WTC11 (cell line): ENCODE measurements at regions not wholly inside any gene's neighbourhood (a gene's known extent, or its start where the extent isn't known, plus 50 kb on each side); places are given as distances from the start of the nearest gene placed in this dataset.

Source experiments
- ATAC-seq: fragments of 200-7000 bp; cut with Tn5 transposase; 2 replicates; pipeline ENCODE4 v1.10.0; 2021; ENCODE audit warnings: mild to moderate bottlenecking, moderate library complexity
- CTCF ChIA-PET: fragments of 300-600 bp; sonication (Branson Sonifier 250); formaldehyde crosslinking; loops from one replicate; lab custom pipeline; 2021; ENCODE audit warnings: antibody characterized with exemption; lab: Charles Lee
- POLR2A ChIA-PET: fragments of 350-600 bp; sonication (Branson Sonifier 250); formaldehyde crosslinking; loops from one replicate; lab custom pipeline; 2021; ENCODE audit warnings: antibody characterized with exemption; lab: Charles Lee
- DNase-seq: peaks from one replicate; pipeline ENCODE4 v3.0.0; 2021; ENCODE audit warnings: low spot score
- H3K27ac Mint-ChIP-seq: 2 replicates; pipeline ENCODE4 v1.8.0; 2021; ENCODE audit warnings: mixed read lengths
- H3K27me3 Mint-ChIP-seq: 2 replicates; pipeline ENCODE4 v1.8.0; 2021; ENCODE audit warnings: low read depth, mild to moderate bottlenecking, moderate library complexity, mixed read lengths
- H3K36me3 Mint-ChIP-seq: 2 replicates; pipeline ENCODE4 v1.8.0; 2021; ENCODE audit warnings: mixed read lengths
- H3K4me1 Mint-ChIP-seq: 2 replicates; pipeline ENCODE4 v1.8.0; 2022; ENCODE audit warnings: mixed read lengths
- H3K4me3 Mint-ChIP-seq: 2 replicates; pipeline ENCODE4 v1.8.0; 2021; ENCODE audit warnings: mild to moderate bottlenecking, moderate library complexity, mixed read lengths
- H3K9me3 Mint-ChIP-seq: 2 replicates; pipeline ENCODE4 v1.8.0; 2021; ENCODE audit warnings: mixed read lengths
- CREB1 ChIP-seq: sonication (generic); formaldehyde crosslinking; IDR thresholded peaks from 2 replicates; pipeline ENCODE4 v1.8.0; 2023; ENCODE audit warnings: mild to moderate bottlenecking, missing genetic modification reagents
- FOXJ3 ChIP-seq: sonication (generic); formaldehyde crosslinking; IDR thresholded peaks from 2 replicates; pipeline ENCODE4 v1.9.0; 2021; ENCODE audit warnings: missing genetic modification reagents, mild to moderate bottlenecking, borderline replicate concordance
- FOXK1 ChIP-seq: sonication (generic); formaldehyde crosslinking; IDR thresholded peaks from 2 replicates; pipeline ENCODE4 v1.8.0; 2022; ENCODE audit warnings: mild to moderate bottlenecking, moderate library complexity, missing genetic modification reagents
- GRHL2 ChIP-seq: fragments of 250-450 bp; sonication (Bioruptor Pico); IDR thresholded peaks from 2 replicates; pipeline ENCODE4 v1.8.0; 2022; ENCODE audit warnings: mild to moderate bottlenecking, moderate library complexity; ENCODE audit not compliant: insufficient replicate concordance, severe bottlenecking
- GTF2I ChIP-seq: fragments of 250-450 bp; sonication (Bioruptor Pico); conservative IDR thresholded peaks from 2 replicates; pipeline ENCODE4 v1.4.0; 2021; ENCODE audit warnings: mild to moderate bottlenecking
- HMGA2 ChIP-seq: fragments of 250-450 bp; sonication (Bioruptor Pico); IDR thresholded peaks from 2 replicates; pipeline ENCODE4 v1.4.0; 2021; ENCODE audit warnings: mild to moderate bottlenecking, moderate library complexity
- MYBL2 ChIP-seq: sonication (generic); formaldehyde crosslinking; IDR thresholded peaks from 2 replicates; pipeline ENCODE4 v1.8.1; 2023; ENCODE audit warnings: mild to moderate bottlenecking, moderate library complexity, missing genetic modification reagents
- NR3C1 ChIP-seq: sonication (generic); formaldehyde crosslinking; conservative IDR thresholded peaks from 2 replicates; pipeline ENCODE4 v1.8.1; 2023; ENCODE audit warnings: low read depth, mild to moderate bottlenecking, missing genetic modification reagents
- OVOL2 ChIP-seq: fragments of 250-450 bp; sonication (Bioruptor Pico); IDR thresholded peaks from 2 replicates; pipeline ENCODE4 v1.9.0; 2021; ENCODE audit warnings: mild to moderate bottlenecking, borderline replicate concordance
- RORB ChIP-seq: fragments of 250-450 bp; sonication (Bioruptor Pico); IDR thresholded peaks from 2 replicates; pipeline ENCODE4 v1.9.0; 2021; ENCODE audit warnings: mild to moderate bottlenecking
- SMAD3 ChIP-seq: sonication (generic); formaldehyde crosslinking; IDR thresholded peaks from 2 replicates; pipeline ENCODE4 v1.8.0; 2022; ENCODE audit warnings: missing genetic modification reagents, mild to moderate bottlenecking, borderline replicate concordance
- SMAD4 ChIP-seq: sonication (generic); formaldehyde crosslinking; IDR thresholded peaks from 2 replicates; pipeline ENCODE4 v1.8.0; 2022; ENCODE audit warnings: mild to moderate bottlenecking, missing genetic modification reagents
- SOX15 ChIP-seq: fragments of 250-450 bp; sonication (Bioruptor Pico); IDR thresholded peaks from 2 replicates; pipeline ENCODE4 v1.9.0; 2021; ENCODE audit warnings: mild to moderate bottlenecking
- ZNF138 ChIP-seq: sonication (generic); formaldehyde crosslinking; conservative IDR thresholded peaks from 2 replicates; pipeline ENCODE4 v1.8.1; 2022; ENCODE audit warnings: mild to moderate bottlenecking, moderate library complexity, missing genetic modification reagents
- ZNF317 ChIP-seq: sonication (generic); formaldehyde crosslinking; IDR thresholded peaks from 2 replicates; pipeline ENCODE4 v1.8.1; 2023; ENCODE audit warnings: low read depth, mild to moderate bottlenecking, moderate library complexity, missing genetic modification reagents, borderline replicate concordance
- ZNF396 ChIP-seq: fragments of 250-450 bp; sonication (Bioruptor Pico); IDR thresholded peaks from 2 replicates; pipeline ENCODE4 v1.8.0; 2021; ENCODE audit warnings: mild to moderate bottlenecking, moderate library complexity, borderline replicate concordance
- ZNF416 ChIP-seq: fragments of 250-450 bp; sonication (Bioruptor Pico); IDR thresholded peaks from 2 replicates; pipeline ENCODE4 v1.9.0; 2021; ENCODE audit warnings: mild to moderate bottlenecking, inconsistent platforms
- TF ChIP-seq, protein P1 (sequence below): sonication (generic); formaldehyde crosslinking; IDR thresholded peaks from 2 replicates; pipeline ENCODE4 v1.8.1; 2022; ENCODE audit warnings: low read depth, missing genetic modification reagents, borderline replicate concordance
- TF ChIP-seq, protein P2 (sequence below): sonication (generic); formaldehyde crosslinking; IDR thresholded peaks from 2 replicates; pipeline ENCODE4 v1.8.1; 2023; ENCODE audit warnings: mild to moderate bottlenecking, missing genetic modification reagents, moderate library complexity
- TF ChIP-seq, protein P3 (sequence below): sonication (generic); formaldehyde crosslinking; IDR thresholded peaks from 2 replicates; pipeline ENCODE4 v1.8.1; 2023; ENCODE audit warnings: mild to moderate bottlenecking, moderate library complexity, missing genetic modification reagents
- TF ChIP-seq, protein P4 (sequence below): fragments of 250-450 bp; sonication (Bioruptor Pico); IDR thresholded peaks from 2 replicates; pipeline ENCODE4 v1.9.0; 2021; ENCODE audit warnings: mild to moderate bottlenecking
- TF ChIP-seq, protein P5 (sequence below): sonication (generic); formaldehyde crosslinking; IDR thresholded peaks from 2 replicates; pipeline ENCODE4 v1.8.0; 2023; ENCODE audit warnings: missing genetic modification reagents, mild to moderate bottlenecking, borderline replicate concordance
- TF ChIP-seq, protein P6 (sequence below): fragments of 250-450 bp; sonication (Bioruptor Pico); IDR thresholded peaks from 2 replicates; pipeline ENCODE4 v2.1.2; 2022; ENCODE audit warnings: mild to moderate bottlenecking, moderate library complexity

DNA sequence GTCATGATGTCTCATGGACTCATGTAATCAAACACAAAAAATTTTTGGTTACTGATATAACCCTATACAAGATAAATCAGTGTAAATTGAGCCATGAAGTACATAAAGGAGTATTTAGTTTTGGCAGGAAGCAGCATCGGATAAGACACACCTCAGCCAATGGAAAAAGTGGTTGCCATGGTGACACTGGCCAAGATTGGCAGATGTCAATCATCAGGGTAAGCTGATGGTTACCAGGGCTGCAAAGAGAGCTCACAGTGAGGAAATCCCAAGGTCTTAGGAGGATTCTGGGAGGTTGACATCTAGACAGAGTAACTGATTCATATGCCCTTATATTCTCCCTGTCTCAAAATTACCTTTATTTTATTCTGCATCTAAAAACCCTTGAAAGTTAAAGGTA, 203.8 kb upstream of the PCSK2 start:
- H3K36me3 Mint-ChIP-seq = peaks cover 19% of the 10 kb centered on the region
- DNase-seq = no peak

DNA sequence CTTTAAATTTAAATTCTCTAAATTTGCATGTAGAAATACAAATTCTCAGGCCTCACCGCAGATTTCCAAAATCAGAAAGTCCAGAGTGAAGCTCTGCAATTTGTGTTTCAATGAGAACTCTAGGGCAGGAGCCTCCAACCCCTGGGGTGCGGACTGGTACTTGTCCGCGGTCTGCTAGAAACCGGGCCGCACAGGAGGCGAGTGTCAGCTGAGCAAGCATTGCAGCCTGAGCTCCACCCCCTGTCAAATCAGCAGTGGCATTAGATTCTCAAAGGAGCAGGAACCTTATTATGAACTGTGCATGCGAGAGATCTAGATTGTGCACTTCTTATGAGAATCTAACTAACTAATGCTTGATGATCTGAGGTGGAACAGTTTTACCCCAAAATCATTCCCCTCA, 203.0 kb upstream of the PCSK2 start:
- DNase-seq (peak; percentile 60), ATAC-seq (peak; percentile 83)
- Mint-ChIP-seq H3K4me1 (peaks cover 31% of the 10 kb centered on the region), H3K4me3 (peak overlapping the region; percentile 36), H3K36me3 (peaks cover 26% of the 10 kb centered on the region), H3K27ac (peak overlapping the region; percentile 57), H3K9me3 (peaks cover 27% of the 10 kb centered on the region), H3K27me3 (no peaks in the 10 kb centered on the region; the same call in 1 of the 2 replicates)
- ChIA-PET CTCF (interaction anchor here (1.2 kb wide), 1 partner anchor 408 kb away, joined by 4 read pairs; no protein-coding TSS in a partner anchor), POLR2A (no interaction called here)
- no peak for TF ChIP-seq HMGA2 (CRISPR knock-in tag)
- TF ChIP-seq ZNF317 (CRISPR knock-in tag) = no peak
- TF ChIP-seq, protein P1, sequence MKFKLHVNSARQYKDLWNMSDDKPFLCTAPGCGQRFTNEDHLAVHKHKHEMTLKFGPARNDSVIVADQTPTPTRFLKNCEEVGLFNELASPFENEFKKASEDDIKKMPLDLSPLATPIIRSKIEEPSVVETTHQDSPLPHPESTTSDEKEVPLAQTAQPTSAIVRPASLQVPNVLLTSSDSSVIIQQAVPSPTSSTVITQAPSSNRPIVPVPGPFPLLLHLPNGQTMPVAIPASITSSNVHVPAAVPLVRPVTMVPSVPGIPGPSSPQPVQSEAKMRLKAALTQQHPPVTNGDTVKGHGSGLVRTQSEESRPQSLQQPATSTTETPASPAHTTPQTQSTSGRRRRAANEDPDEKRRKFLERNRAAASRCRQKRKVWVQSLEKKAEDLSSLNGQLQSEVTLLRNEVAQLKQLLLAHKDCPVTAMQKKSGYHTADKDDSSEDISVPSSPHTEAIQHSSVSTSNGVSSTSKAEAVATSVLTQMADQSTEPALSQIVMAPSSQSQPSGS (CRISPR knock-in tag) = no peak
- TF ChIP-seq, protein P2, sequence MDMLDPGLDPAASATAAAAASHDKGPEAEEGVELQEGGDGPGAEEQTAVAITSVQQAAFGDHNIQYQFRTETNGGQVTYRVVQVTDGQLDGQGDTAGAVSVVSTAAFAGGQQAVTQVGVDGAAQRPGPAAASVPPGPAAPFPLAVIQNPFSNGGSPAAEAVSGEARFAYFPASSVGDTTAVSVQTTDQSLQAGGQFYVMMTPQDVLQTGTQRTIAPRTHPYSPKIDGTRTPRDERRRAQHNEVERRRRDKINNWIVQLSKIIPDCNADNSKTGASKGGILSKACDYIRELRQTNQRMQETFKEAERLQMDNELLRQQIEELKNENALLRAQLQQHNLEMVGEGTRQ (CRISPR knock-in tag) = no peak
- TF ChIP-seq, protein P3, sequence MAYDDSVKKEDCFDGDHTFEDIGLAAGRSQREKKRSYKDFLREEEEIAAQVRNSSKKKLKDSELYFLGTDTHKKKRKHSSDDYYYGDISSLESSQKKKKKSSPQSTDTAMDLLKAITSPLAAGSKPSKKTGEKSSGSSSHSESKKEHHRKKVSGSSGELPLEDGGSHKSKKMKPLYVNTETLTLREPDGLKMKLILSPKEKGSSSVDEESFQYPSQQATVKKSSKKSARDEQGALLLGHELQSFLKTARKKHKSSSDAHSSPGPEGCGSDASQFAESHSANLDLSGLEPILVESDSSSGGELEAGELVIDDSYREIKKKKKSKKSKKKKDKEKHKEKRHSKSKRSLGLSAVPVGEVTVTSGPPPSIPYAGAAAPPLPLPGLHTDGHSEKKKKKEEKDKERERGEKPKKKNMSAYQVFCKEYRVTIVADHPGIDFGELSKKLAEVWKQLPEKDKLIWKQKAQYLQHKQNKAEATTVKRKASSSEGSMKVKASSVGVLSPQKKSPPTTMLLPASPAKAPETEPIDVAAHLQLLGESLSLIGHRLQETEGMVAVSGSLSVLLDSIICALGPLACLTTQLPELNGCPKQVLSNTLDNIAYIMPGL (CRISPR knock-in tag) = no peak
- TF ChIP-seq, protein P4, sequence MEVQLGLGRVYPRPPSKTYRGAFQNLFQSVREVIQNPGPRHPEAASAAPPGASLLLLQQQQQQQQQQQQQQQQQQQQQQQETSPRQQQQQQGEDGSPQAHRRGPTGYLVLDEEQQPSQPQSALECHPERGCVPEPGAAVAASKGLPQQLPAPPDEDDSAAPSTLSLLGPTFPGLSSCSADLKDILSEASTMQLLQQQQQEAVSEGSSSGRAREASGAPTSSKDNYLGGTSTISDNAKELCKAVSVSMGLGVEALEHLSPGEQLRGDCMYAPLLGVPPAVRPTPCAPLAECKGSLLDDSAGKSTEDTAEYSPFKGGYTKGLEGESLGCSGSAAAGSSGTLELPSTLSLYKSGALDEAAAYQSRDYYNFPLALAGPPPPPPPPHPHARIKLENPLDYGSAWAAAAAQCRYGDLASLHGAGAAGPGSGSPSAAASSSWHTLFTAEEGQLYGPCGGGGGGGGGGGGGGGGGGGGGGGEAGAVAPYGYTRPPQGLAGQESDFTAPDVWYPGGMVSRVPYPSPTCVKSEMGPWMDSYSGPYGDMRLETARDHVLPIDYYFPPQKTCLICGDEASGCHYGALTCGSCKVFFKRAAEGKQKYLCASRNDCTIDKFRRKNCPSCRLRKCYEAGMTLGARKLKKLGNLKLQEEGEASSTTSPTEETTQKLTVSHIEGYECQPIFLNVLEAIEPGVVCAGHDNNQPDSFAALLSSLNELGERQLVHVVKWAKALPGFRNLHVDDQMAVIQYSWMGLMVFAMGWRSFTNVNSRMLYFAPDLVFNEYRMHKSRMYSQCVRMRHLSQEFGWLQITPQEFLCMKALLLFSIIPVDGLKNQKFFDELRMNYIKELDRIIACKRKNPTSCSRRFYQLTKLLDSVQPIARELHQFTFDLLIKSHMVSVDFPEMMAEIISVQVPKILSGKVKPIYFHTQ (CRISPR knock-in tag) = no peak
- no peak for TF ChIP-seq RORB
- no peak for TF ChIP-seq MYBL2
- no peak for TF ChIP-seq ZNF396
- TF ChIP-seq GRHL2 (CRISPR knock-in tag) = no peak
- TF ChIP-seq GTF2I (CRISPR knock-in tag) = no peak
- no peak for TF ChIP-seq NR3C1 (CRISPR knock-in tag)
- TF ChIP-seq, protein P5, sequence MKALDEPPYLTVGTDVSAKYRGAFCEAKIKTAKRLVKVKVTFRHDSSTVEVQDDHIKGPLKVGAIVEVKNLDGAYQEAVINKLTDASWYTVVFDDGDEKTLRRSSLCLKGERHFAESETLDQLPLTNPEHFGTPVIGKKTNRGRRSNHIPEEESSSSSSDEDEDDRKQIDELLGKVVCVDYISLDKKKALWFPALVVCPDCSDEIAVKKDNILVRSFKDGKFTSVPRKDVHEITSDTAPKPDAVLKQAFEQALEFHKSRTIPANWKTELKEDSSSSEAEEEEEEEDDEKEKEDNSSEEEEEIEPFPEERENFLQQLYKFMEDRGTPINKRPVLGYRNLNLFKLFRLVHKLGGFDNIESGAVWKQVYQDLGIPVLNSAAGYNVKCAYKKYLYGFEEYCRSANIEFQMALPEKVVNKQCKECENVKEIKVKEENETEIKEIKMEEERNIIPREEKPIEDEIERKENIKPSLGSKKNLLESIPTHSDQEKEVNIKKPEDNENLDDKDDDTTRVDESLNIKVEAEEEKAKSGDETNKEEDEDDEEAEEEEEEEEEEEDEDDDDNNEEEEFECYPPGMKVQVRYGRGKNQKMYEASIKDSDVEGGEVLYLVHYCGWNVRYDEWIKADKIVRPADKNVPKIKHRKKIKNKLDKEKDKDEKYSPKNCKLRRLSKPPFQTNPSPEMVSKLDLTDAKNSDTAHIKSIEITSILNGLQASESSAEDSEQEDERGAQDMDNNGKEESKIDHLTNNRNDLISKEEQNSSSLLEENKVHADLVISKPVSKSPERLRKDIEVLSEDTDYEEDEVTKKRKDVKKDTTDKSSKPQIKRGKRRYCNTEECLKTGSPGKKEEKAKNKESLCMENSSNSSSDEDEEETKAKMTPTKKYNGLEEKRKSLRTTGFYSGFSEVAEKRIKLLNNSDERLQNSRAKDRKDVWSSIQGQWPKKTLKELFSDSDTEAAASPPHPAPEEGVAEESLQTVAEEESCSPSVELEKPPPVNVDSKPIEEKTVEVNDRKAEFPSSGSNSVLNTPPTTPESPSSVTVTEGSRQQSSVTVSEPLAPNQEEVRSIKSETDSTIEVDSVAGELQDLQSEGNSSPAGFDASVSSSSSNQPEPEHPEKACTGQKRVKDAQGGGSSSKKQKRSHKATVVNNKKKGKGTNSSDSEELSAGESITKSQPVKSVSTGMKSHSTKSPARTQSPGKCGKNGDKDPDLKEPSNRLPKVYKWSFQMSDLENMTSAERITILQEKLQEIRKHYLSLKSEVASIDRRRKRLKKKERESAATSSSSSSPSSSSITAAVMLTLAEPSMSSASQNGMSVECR (CRISPR knock-in tag) = no peak

More for the DNA sequence above, 203.8 kb upstream of the PCSK2 start:
- ChIA-PET POLR2A (no interaction called here), CTCF (interaction anchor here (1.2 kb wide), 1 partner anchor 409 kb away, joined by 4 read pairs; no protein-coding TSS in a partner anchor)
- no peak for TF ChIP-seq GTF2I (CRISPR knock-in tag)
- TF ChIP-seq HMGA2 (CRISPR knock-in tag) = no peak
- no peak for TF ChIP-seq FOXJ3 (CRISPR knock-in tag)
- no peak for TF ChIP-seq ZNF396
- no peak for TF ChIP-seq ZNF138 (CRISPR knock-in tag)
- no peak for TF ChIP-seq CREB1
- TF ChIP-seq OVOL2 = no peak
- no peak for TF ChIP-seq SOX15 (CRISPR knock-in tag)
- TF ChIP-seq SMAD3 (CRISPR knock-in tag) = no peak
- TF ChIP-seq ZNF416 (CRISPR knock-in tag) = no peak
- TF ChIP-seq FOXK1 = no peak
- TF ChIP-seq, protein P6, sequence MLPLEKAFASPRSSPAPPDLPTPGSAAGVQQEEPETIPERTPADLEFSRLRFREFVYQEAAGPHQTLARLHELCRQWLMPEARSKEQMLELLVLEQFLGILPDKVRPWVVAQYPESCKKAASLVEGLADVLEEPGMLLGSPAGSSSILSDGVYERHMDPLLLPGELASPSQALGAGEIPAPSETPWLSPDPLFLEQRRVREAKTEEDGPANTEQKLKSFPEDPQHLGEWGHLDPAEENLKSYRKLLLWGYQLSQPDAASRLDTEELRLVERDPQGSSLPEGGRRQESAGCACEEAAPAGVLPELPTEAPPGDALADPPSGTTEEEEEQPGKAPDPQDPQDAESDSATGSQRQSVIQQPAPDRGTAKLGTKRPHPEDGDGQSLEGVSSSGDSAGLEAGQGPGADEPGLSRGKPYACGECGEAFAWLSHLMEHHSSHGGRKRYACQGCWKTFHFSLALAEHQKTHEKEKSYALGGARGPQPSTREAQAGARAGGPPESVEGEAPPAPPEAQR (CRISPR knock-in tag) = no peak
- TF ChIP-seq SMAD4 (CRISPR knock-in tag) = no peak
- H3K27me3 Mint-ChIP-seq = no peaks in the 10 kb centered on the region; the same call in 1 of the 2 replicates
- ATAC-seq = no peak
- H3K4me1 Mint-ChIP-seq = peaks cover 31% of the 10 kb centered on the region
- H3K9me3 Mint-ChIP-seq = peaks cover 20% of the 10 kb centered on the region
- no peak overlapping the region for H3K27ac Mint-ChIP-seq
- H3K4me3 Mint-ChIP-seq = no peak overlapping the region
